ENCODE measurements at regions not wholly inside any gene's neighbourhood (a gene's known extent, or its start where the extent isn't known, plus 50 kb on each side); places are given as distances from the start of the nearest gene placed in this dataset.
A peak's percentile ranks its signal among the peaks of the same experiment; 100 is the strongest.

DNA sequence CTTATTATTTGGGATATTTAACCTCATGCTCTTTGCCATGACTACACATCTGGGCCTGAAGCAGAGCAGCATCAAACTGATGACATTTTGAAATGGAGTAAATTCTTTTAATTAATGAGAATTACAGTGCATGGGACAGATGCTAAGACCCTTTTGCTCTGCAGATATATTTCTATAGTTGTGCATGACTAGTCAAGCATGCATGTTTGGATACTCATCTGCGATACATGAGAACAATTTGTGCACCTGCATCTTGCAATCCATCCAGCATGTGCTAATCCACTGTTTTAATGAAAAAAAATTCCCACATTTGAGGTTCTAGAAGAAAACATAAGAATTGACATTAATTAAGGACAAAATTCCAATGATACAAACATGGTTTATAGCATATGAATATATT lies 1047.6 kb upstream of the ACO1 start:
- DNase-seq (ENCODE audit: low read depth, low spot score) (no peak), ATAC-seq (no peak)
- Histone ChIP-seq H3K9me3 (ENCODE audit: control insufficient read depth, insufficient read depth, low read depth, low read length) (peaks cover 7% of the 10 kb centered on the region; the same call in 1 of the 2 replicates), H3K27ac (ENCODE audit: low read length) (no peak overlapping the region), H3K36me3 (ENCODE audit: control insufficient read depth, insufficient read depth, low read length) (no peaks in the 10 kb centered on the region), H3K4me3 (ENCODE audit: low read depth in 2 of 2, low read length in 2 of 2) (no peak overlapping the region), H3K27me3 (ENCODE audit: control insufficient read depth, insufficient read depth, low read length) (no peaks in the 10 kb centered on the region), H3K4me1 (ENCODE audit: control insufficient read depth, insufficient read depth, low read length) (no peaks in the 10 kb centered on the region)
- ChIA-PET POLR2A (no interaction called here), CTCF (no interaction called here)
- intact Hi-C loops (cut with micrococcal nuclease; ENCODE audit: unreplicated experiment) (no loop called here), in situ Hi-C loops (cut with HindIII; ENCODE audit: low pct_unique_long_range_greater_than_20kb, low sequenced_read_pairs) (no loop called here)
- TF ChIP-seq, protein P1, sequence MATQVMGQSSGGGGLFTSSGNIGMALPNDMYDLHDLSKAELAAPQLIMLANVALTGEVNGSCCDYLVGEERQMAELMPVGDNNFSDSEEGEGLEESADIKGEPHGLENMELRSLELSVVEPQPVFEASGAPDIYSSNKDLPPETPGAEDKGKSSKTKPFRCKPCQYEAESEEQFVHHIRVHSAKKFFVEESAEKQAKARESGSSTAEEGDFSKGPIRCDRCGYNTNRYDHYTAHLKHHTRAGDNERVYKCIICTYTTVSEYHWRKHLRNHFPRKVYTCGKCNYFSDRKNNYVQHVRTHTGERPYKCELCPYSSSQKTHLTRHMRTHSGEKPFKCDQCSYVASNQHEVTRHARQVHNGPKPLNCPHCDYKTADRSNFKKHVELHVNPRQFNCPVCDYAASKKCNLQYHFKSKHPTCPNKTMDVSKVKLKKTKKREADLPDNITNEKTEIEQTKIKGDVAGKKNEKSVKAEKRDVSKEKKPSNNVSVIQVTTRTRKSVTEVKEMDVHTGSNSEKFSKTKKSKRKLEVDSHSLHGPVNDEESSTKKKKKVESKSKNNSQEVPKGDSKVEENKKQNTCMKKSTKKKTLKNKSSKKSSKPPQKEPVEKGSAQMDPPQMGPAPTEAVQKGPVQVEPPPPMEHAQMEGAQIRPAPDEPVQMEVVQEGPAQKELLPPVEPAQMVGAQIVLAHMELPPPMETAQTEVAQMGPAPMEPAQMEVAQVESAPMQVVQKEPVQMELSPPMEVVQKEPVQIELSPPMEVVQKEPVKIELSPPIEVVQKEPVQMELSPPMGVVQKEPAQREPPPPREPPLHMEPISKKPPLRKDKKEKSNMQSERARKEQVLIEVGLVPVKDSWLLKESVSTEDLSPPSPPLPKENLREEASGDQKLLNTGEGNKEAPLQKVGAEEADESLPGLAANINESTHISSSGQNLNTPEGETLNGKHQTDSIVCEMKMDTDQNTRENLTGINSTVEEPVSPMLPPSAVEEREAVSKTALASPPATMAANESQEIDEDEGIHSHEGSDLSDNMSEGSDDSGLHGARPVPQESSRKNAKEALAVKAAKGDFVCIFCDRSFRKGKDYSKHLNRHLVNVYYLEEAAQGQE (IDR thresholded peaks at IDR 0.05; ENCODE audit: insufficient read depth in 1 of 2, low read depth in 2 of 2, low read length in 1 of 2), result no peak
- TF ChIP-seq SIN3A (IDR thresholded peaks at IDR 0.05; ENCODE audit: borderline replicate concordance, insufficient read depth, low read depth, low read length) (no peak), TCF7L2 (IDR thresholded peaks at IDR 0.05; ENCODE audit: low read depth, low read length) (no peak), POLR2AphosphoS5 (IDR thresholded peaks at IDR 0.05; ENCODE audit: low read depth, low read length) (no peak)
- TF ChIP-seq, protein P2, sequence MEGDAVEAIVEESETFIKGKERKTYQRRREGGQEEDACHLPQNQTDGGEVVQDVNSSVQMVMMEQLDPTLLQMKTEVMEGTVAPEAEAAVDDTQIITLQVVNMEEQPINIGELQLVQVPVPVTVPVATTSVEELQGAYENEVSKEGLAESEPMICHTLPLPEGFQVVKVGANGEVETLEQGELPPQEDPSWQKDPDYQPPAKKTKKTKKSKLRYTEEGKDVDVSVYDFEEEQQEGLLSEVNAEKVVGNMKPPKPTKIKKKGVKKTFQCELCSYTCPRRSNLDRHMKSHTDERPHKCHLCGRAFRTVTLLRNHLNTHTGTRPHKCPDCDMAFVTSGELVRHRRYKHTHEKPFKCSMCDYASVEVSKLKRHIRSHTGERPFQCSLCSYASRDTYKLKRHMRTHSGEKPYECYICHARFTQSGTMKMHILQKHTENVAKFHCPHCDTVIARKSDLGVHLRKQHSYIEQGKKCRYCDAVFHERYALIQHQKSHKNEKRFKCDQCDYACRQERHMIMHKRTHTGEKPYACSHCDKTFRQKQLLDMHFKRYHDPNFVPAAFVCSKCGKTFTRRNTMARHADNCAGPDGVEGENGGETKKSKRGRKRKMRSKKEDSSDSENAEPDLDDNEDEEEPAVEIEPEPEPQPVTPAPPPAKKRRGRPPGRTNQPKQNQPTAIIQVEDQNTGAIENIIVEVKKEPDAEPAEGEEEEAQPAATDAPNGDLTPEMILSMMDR (IDR thresholded peaks at IDR 0.05), result no peak
- no TSS peak for BruUV-seq (replicated peaks)

DNA sequence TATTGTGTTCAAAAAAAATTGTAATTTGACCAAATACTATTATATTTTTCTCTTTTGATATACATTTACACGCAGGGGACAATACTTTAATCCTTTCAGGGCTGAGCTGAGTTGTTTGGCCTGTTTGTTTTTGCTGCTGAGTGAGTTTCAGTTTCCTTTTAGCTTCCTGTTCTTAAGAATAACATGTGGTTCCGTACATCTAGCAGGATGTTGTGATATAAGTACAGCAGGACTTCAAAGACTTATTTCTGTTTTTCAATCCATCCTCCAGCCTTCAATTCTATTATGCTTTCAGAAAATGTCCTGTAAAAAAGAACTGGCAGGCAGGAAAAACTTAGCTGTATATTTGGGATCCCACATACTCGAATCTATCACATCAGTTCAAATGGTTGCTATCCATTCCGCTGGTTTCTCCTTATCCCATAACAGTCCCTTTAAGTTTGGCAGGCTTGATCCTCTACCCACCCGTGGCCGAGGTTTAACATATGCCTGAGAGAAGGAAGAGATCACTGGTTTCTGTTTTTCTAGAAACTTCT lies 1037.3 kb upstream of the ACO1 start:
- BruUV-seq (replicated peaks), result no TSS peak
- Histone ChIP-seq H3K9me3 (ENCODE audit: control insufficient read depth, insufficient read depth, low read depth, low read length) (no peaks in the 10 kb centered on the region), H3K4me3 (ENCODE audit: low read depth in 2 of 2, low read length in 2 of 2) (peak overlapping the region; percentile 12 to 21; a peak in 3 of 4 replicates), H3K27me3 (ENCODE audit: control insufficient read depth, insufficient read depth, low read length) (no peaks in the 10 kb centered on the region), H3K36me3 (ENCODE audit: control insufficient read depth, insufficient read depth, low read length) (no peaks in the 10 kb centered on the region), H3K4me1 (ENCODE audit: control insufficient read depth, insufficient read depth, low read length) (no peaks in the 10 kb centered on the region), H3K27ac (ENCODE audit: low read length) (no peak overlapping the region)
- ChIA-PET CTCF (interaction anchor here (0.5 kb wide), 1 partner anchor 1236 kb away, joined by 3 read pairs; no protein-coding TSS in a partner anchor), POLR2A (no interaction called here)
- ATAC-seq (peak; percentile 70; the same call in 1 of the 2 replicates), DNase-seq (ENCODE audit: low read depth, low spot score) (no peak)
- in situ Hi-C loops (cut with HindIII; ENCODE audit: low pct_unique_long_range_greater_than_20kb, low sequenced_read_pairs), result no loop called here
- intact Hi-C loops (cut with micrococcal nuclease; ENCODE audit: unreplicated experiment), result no loop called here
- TF ChIP-seq, protein P1 (IDR thresholded peaks at IDR 0.05; ENCODE audit: insufficient read depth in 1 of 2, low read depth in 2 of 2, low read length in 1 of 2), result no peak
- no peak for TF ChIP-seq TCF7L2 (IDR thresholded peaks at IDR 0.05; ENCODE audit: low read depth, low read length)
- no peak for TF ChIP-seq POLR2AphosphoS5 (IDR thresholded peaks at IDR 0.05; ENCODE audit: low read depth, low read length)
- TF ChIP-seq, protein P2 (IDR thresholded peaks at IDR 0.05), result no peak
- no peak for TF ChIP-seq SIN3A (IDR thresholded peaks at IDR 0.05; ENCODE audit: borderline replicate concordance, insufficient read depth, low read depth, low read length)
